ENCODE measurements at regions not wholly inside any gene's neighbourhood (a gene's known extent, or its start where the extent isn't known, plus 50 kb on each side); places are given as distances from the start of the nearest gene placed in this dataset.
"Not testable (repeated sequence)": the region's sequence is repeated elsewhere in the genome, so short reads cannot be mapped to it uniquely, and the experiment has no call there.

- H3K27ac ChIP-seq (ENCODE audit: low read length), result no peak overlapping the region
- DNase-seq, result no peak
- H3K27me3 ChIP-seq (replicated peaks; ENCODE audit: insufficient read depth, low read length), result no peaks in the 10 kb centered on the region
- no peaks in the 10 kb centered on the region for H3K36me3 ChIP-seq (replicated peaks; ENCODE audit: insufficient read depth, low read length)
- H3K9me2 ChIP-seq (replicated peaks; ENCODE audit: insufficient read depth, low read length), result no peaks in the 10 kb centered on the region
- H3K4me3 ChIP-seq (ENCODE audit: low read length), result no peak overlapping the region
- no peaks in the 10 kb centered on the region for H3K79me2 ChIP-seq (ENCODE audit: low read length)
- H3K4me2 ChIP-seq (ENCODE audit: low read depth, low read length), result no peak overlapping the region
- H3F3A ChIP-seq (ENCODE audit: insufficient read depth, low read length), result no peaks in the 10 kb centered on the region
- TF ChIP-seq EZH2 (optimal IDR thresholded peaks at IDR 0.05; ENCODE audit: low read depth, low read length), result no peak
- TF ChIP-seq, protein P1, sequence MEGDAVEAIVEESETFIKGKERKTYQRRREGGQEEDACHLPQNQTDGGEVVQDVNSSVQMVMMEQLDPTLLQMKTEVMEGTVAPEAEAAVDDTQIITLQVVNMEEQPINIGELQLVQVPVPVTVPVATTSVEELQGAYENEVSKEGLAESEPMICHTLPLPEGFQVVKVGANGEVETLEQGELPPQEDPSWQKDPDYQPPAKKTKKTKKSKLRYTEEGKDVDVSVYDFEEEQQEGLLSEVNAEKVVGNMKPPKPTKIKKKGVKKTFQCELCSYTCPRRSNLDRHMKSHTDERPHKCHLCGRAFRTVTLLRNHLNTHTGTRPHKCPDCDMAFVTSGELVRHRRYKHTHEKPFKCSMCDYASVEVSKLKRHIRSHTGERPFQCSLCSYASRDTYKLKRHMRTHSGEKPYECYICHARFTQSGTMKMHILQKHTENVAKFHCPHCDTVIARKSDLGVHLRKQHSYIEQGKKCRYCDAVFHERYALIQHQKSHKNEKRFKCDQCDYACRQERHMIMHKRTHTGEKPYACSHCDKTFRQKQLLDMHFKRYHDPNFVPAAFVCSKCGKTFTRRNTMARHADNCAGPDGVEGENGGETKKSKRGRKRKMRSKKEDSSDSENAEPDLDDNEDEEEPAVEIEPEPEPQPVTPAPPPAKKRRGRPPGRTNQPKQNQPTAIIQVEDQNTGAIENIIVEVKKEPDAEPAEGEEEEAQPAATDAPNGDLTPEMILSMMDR (IDR thresholded peaks at IDR 0.05; ENCODE audit: low read length), result no peak
- TF ChIP-seq EZH2phosphoT487 (IDR thresholded peaks at IDR 0.05; ENCODE audit: low read length), result no peak
- H3K9me3 ChIP-seq (replicated peaks; ENCODE audit: insufficient read depth, low read length), result no peaks in the 10 kb centered on the region
- no peak overlapping the region for H3K9ac ChIP-seq (ENCODE audit: low read length)
- H4K20me1 ChIP-seq (ENCODE audit: insufficient read depth, low read length), result no peaks in the 10 kb centered on the region
- no peak overlapping the region for H2AFZ ChIP-seq (ENCODE audit: low read length)
- no peaks in the 10 kb centered on the region for H3K4me1 ChIP-seq (ENCODE audit: low read length)
These were observed 60.5 kb upstream of the PITX1 start for GRCh38 chr5:135094339-135095051.

- H3K4me1 ChIP-seq (ENCODE audit: low read length); H3K27ac ChIP-seq (ENCODE audit: low read length): not testable (repeated sequence)
These were observed 59.5 kb upstream of the PITX1 start for GRCh38 chr5:135093483-135093882.

GRCh38 chr5:135092476-135092875 is 58.4 kb upstream of the PITX1 start:
- Histone ChIP-seq H3K4me1 (ENCODE audit: low read length) (no peaks in the 10 kb centered on the region), H3K9me2 (replicated peaks; ENCODE audit: insufficient read depth, low read length) (no peaks in the 10 kb centered on the region), H3K9me3 (replicated peaks; ENCODE audit: insufficient read depth, low read length) (no peaks in the 10 kb centered on the region), H2AFZ (ENCODE audit: low read length) (no peak overlapping the region), H3F3A (ENCODE audit: insufficient read depth, low read length) (no peaks in the 10 kb centered on the region), H3K4me3 (ENCODE audit: low read length) (no peak overlapping the region), H3K79me2 (ENCODE audit: low read length) (no peaks in the 10 kb centered on the region), H3K36me3 (replicated peaks; ENCODE audit: insufficient read depth, low read length) (no peaks in the 10 kb centered on the region), H4K20me1 (ENCODE audit: insufficient read depth, low read length) (no peaks in the 10 kb centered on the region), H3K27ac (ENCODE audit: low read length) (no peak overlapping the region), H3K27me3 (replicated peaks; ENCODE audit: insufficient read depth, low read length) (no peaks in the 10 kb centered on the region), H3K9ac (ENCODE audit: low read length) (no peak overlapping the region), H3K4me2 (ENCODE audit: low read depth, low read length) (no peak overlapping the region)
- TF ChIP-seq, protein P1 (IDR thresholded peaks at IDR 0.05; ENCODE audit: low read length), result no peak
- TF ChIP-seq EZH2phosphoT487 (IDR thresholded peaks at IDR 0.05; ENCODE audit: low read length) (no peak), EZH2 (optimal IDR thresholded peaks at IDR 0.05; ENCODE audit: low read depth, low read length) (no peak)
- DNase-seq, result no peak

More at GRCh38 chr5:135093483-135093882, 59.5 kb upstream of the PITX1 start:
- H3K4me2 ChIP-seq (ENCODE audit: low read depth, low read length); H3K36me3 ChIP-seq (replicated peaks; ENCODE audit: insufficient read depth, low read length); H3K79me2 ChIP-seq (ENCODE audit: low read length); H3K9me2 ChIP-seq (replicated peaks; ENCODE audit: insufficient read depth, low read length); H4K20me1 ChIP-seq (ENCODE audit: insufficient read depth, low read length); DNase-seq; H3K9me3 ChIP-seq (replicated peaks; ENCODE audit: insufficient read depth, low read length); H2AFZ ChIP-seq (ENCODE audit: low read length); H3K27me3 ChIP-seq (replicated peaks; ENCODE audit: insufficient read depth, low read length); H3K4me3 ChIP-seq (ENCODE audit: low read length); H3F3A ChIP-seq (ENCODE audit: insufficient read depth, low read length); H3K9ac ChIP-seq (ENCODE audit: low read length): not testable (repeated sequence)

DNA sequence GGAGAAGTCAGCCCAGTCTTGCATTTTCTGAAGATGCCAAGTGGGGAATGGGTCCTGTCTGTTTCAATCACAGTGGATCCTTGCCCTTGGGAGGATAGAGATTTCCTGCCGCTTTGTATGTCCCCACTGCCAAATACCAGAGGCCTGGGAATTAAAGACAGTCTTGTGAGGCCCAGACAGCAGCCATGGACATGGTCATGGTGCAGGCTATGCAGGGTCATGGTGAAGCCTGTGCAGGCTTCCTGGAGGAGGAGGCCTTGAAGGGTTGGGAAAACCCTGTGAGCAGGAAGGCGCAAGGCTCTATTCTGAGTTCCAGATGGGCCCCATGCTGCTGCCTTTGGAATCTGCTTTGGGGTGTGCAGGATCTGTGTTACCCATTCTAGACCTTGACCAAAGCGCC is 57.3 kb upstream of the PITX1 start:
- no peak for DNase-seq
- H3F3A ChIP-seq (ENCODE audit: insufficient read depth, low read length), result no peaks in the 10 kb centered on the region
- H3K9ac ChIP-seq (ENCODE audit: low read length), result no peak overlapping the region
- no peaks in the 10 kb centered on the region for H3K36me3 ChIP-seq (replicated peaks; ENCODE audit: insufficient read depth, low read length)
- no peaks in the 10 kb centered on the region for H3K27me3 ChIP-seq (replicated peaks; ENCODE audit: insufficient read depth, low read length)
- H2AFZ ChIP-seq (ENCODE audit: low read length), result no peak overlapping the region
- no peak for TF ChIP-seq EZH2phosphoT487 (IDR thresholded peaks at IDR 0.05; ENCODE audit: low read length)
- TF ChIP-seq, protein P1 (IDR thresholded peaks at IDR 0.05; ENCODE audit: low read length), result no peak
- TF ChIP-seq EZH2 (optimal IDR thresholded peaks at IDR 0.05; ENCODE audit: low read depth, low read length), result no peak
- H3K27ac ChIP-seq (ENCODE audit: low read length), result no peak overlapping the region
- no peak overlapping the region for H3K4me3 ChIP-seq (ENCODE audit: low read length)
- H4K20me1 ChIP-seq (ENCODE audit: insufficient read depth, low read length), result no peaks in the 10 kb centered on the region
- H3K9me2 ChIP-seq (replicated peaks; ENCODE audit: insufficient read depth, low read length), result no peaks in the 10 kb centered on the region
- no peaks in the 10 kb centered on the region for H3K79me2 ChIP-seq (ENCODE audit: low read length)
- H3K4me1 ChIP-seq (ENCODE audit: low read length), result no peaks in the 10 kb centered on the region
- no peaks in the 10 kb centered on the region for H3K9me3 ChIP-seq (replicated peaks; ENCODE audit: insufficient read depth, low read length)
- no peak overlapping the region for H3K4me2 ChIP-seq (ENCODE audit: low read depth, low read length)
